ENCODE measurements at regions not wholly inside any gene's neighbourhood (a gene's known extent, or its start where the extent isn't known, plus 50 kb on each side); places are given as distances from the start of the nearest gene placed in this dataset.

- H3K27ac ChIP-seq = no peak overlapping the region
- TF ChIP-seq ZFX (IDR thresholded peaks at IDR 0.05; ENCODE audit: borderline replicate concordance) = no peak
- TF ChIP-seq, protein P1, sequence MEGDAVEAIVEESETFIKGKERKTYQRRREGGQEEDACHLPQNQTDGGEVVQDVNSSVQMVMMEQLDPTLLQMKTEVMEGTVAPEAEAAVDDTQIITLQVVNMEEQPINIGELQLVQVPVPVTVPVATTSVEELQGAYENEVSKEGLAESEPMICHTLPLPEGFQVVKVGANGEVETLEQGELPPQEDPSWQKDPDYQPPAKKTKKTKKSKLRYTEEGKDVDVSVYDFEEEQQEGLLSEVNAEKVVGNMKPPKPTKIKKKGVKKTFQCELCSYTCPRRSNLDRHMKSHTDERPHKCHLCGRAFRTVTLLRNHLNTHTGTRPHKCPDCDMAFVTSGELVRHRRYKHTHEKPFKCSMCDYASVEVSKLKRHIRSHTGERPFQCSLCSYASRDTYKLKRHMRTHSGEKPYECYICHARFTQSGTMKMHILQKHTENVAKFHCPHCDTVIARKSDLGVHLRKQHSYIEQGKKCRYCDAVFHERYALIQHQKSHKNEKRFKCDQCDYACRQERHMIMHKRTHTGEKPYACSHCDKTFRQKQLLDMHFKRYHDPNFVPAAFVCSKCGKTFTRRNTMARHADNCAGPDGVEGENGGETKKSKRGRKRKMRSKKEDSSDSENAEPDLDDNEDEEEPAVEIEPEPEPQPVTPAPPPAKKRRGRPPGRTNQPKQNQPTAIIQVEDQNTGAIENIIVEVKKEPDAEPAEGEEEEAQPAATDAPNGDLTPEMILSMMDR (IDR thresholded peaks at IDR 0.05) = no peak
These were observed 351.7 kb downstream of the ZNF608 start for GRCh38 chr5:124394700-124395245.

DNA sequence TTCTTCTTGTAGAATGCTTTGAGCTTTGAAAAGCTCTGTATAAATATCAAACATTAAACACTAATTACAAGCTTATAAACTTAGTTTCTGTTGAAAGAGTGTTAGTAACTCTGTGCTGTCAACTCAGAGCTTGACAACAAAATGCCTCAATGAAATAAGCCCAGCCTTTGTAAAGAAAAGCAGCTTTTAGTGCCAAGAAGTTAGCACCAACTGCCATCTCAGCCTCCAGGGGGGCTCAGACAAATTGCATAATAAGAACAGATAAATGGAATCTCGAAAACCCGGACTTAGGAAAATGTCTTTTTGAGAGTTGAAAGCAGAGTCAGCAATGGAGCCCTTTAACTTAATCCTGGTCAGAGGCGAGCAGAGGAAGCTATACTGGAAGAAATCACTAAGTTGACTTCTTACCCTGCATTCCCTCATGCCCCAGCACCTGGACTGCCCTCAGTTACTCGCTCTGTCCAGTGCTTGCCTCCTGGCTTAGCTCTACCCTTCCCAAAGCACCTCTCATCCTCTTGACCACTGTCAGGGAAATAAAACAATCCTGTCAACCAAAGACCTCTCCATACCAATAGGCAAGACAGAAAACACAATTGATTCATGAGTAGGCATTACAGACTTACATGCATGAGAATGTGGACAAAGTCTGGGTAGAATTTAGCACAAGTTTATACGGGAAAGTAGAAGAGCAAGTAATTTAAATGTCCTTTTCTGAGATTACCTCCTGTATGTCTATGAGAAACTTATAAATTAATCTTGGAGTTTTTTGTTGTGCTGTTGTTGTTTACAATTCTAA, 352.7 kb downstream of the ZNF608 start:
- TF ChIP-seq ZFX (IDR thresholded peaks at IDR 0.05; ENCODE audit: borderline replicate concordance) = no peak
- TF ChIP-seq, protein P1 (IDR thresholded peaks at IDR 0.05) = no peak

DNA sequence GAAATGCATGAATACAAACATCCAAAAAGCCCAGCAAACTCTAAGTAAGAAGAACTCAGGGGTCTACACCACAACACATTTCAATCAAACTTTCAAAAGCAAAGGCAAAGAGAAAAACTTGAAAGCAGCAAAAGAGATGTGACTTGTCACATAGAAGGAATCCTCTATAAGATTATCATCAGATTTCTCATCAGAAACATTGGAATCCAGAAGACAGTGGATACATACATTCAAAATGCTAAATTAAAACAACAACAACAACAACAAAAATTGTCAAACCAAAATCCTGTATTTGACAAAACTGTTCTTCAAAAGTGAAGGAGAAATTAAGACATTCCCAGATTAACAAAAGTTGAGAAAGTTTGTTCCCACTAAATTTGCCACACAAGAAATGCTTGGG, 362.7 kb downstream of the ZNF608 start:
- TF ChIP-seq, protein P1 (IDR thresholded peaks at IDR 0.05) = no peak
- TF ChIP-seq ZFX (IDR thresholded peaks at IDR 0.05; ENCODE audit: borderline replicate concordance) = no peak
- no peak overlapping the region for H3K27ac ChIP-seq

More for the DNA sequence above, 352.7 kb downstream of the ZNF608 start:
- no peak overlapping the region for H3K27ac ChIP-seq

DNA sequence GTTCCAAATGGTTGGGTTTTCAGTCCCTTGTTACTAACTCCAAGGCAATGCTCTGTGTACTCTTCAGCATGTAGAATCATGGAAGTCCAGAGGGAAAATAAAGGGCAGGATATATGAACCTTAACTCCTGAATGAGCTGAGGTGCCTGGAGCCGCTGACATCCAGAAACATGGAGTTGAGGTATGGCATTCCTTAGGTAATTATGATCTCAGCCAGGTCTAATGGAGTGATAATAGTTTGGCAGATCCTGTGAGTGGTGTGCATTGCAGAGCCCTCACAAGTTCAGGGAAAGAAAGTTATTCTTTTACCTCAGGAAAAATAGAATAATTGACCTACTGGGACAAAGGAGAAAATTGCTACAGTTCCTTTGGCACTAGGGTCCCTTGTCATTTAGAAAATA, 369.1 kb downstream of the ZNF608 start:
- H3K27ac ChIP-seq = no peak overlapping the region
- no peak for TF ChIP-seq ZFX (IDR thresholded peaks at IDR 0.05; ENCODE audit: borderline replicate concordance)
- TF ChIP-seq, protein P1 (IDR thresholded peaks at IDR 0.05) = no peak

DNA sequence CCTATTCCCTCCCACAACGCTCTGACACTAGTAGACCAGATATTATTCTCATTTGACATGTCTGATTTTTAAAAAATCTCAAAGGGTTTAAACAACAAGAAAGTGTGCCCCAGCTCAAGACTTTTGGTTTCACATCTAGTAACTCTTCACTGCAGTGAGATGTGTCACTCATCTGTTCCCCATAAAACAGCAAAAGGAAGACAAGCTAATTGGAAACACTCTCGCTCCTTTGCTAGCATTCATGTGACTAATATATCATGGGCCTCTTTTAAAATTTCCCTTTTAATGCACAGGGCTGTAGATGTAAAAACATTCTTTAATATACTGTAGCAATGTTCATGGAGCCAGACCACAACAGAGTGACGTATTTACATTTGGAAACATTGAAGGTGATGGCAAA, 372.6 kb downstream of the ZNF608 start:
- no peak for TF ChIP-seq ZFX (IDR thresholded peaks at IDR 0.05; ENCODE audit: borderline replicate concordance)
- TF ChIP-seq, protein P1 (IDR thresholded peaks at IDR 0.05) = no peak
- no peak overlapping the region for H3K27ac ChIP-seq

- H3K27ac ChIP-seq = no peak overlapping the region
- no peak for TF ChIP-seq ZFX (IDR thresholded peaks at IDR 0.05; ENCODE audit: borderline replicate concordance)
- TF ChIP-seq, protein P1 (IDR thresholded peaks at IDR 0.05) = no peak
These were observed 374.0 kb downstream of the ZNF608 start for GRCh38 chr5:124372457-124372856.

- TF ChIP-seq ZFX (IDR thresholded peaks at IDR 0.05; ENCODE audit: borderline replicate concordance) = no peak
- TF ChIP-seq, protein P1 (IDR thresholded peaks at IDR 0.05) = no peak
- H3K27ac ChIP-seq = peak overlapping the region; percentile 5; the same call in 1 of the 2 replicates
These were observed 375.2 kb downstream of the ZNF608 start for GRCh38 chr5:124371111-124371706.

Data from 22Rv1 (cell line).